ENCODE measurements at regions not wholly inside any gene's neighbourhood (a gene's known extent, or its start where the extent isn't known, plus 50 kb on each side); places are given as distances from the start of the nearest gene placed in this dataset.

- intact Hi-C loops (cut with DNase I): no loop called here
- TF ChIP-seq CTCF (IDR thresholded peaks at IDR 0.05): no peak
- DNase-seq (no peak), ATAC-seq (no peak)
- no peaks in the 10 kb centered on the region for H3K9me3 ChIP-seq
- peaks cover 8% of the 10 kb centered on the region for H3K4me1 ChIP-seq
- no peaks in the 10 kb centered on the region for H3K36me3 ChIP-seq
- no peak overlapping the region for H3K4me3 ChIP-seq
- H3K27ac ChIP-seq: no peak overlapping the region
- no peaks in the 10 kb centered on the region for H3K27me3 ChIP-seq (ENCODE audit: low read depth)
These were observed 467.4 kb downstream of the TYW1 start for GRCh38 chr7:67463983-67464382.

DNA sequence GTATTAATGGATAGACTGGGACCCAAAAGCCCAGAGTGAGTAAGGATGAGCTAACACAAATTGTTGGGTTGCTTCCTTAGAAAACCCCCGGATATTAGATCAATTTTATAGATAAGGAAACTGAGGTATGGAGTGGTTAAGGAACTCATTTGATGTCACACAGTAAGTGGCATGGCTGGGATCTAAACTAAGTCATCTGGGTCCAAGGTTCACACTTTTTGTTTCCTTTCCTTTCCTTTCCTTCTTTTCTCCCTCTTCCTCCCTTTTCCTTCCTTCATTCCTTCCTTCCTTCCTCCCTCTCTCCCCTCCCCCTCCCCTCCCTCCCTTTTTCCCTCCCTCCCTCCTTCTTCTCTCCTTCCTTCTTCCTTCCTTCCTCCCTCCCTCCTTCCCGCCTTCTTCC, 469.5 kb downstream of the TYW1 start:
- intact Hi-C loops (cut with DNase I): no loop called here
- ATAC-seq (no peak), DNase-seq (no peak)
- Histone ChIP-seq H3K4me1 (peaks cover 8% of the 10 kb centered on the region), H3K4me3 (no peak overlapping the region), H3K36me3 (no peaks in the 10 kb centered on the region), H3K9me3 (no peaks in the 10 kb centered on the region), H3K27me3 (ENCODE audit: low read depth) (no peaks in the 10 kb centered on the region), H3K27ac (no peak overlapping the region)
- no peak for TF ChIP-seq CTCF (IDR thresholded peaks at IDR 0.05)

GRCh38 chr7:67470256-67470751, 473.7 kb downstream of the TYW1 start:
- Histone ChIP-seq H3K27me3 (ENCODE audit: low read depth) (no peaks in the 10 kb centered on the region), H3K9me3 (no peaks in the 10 kb centered on the region), H3K4me1 (no peaks in the 10 kb centered on the region), H3K36me3 (no peaks in the 10 kb centered on the region), H3K27ac (no peak overlapping the region), H3K4me3 (no peak overlapping the region)
- no peak for DNase-seq
- TF ChIP-seq CTCF (IDR thresholded peaks at IDR 0.05): no peak
- intact Hi-C loops (cut with DNase I): no loop called here
- peak in 1 of 2 donors; percentile 50 for ATAC-seq

DNA sequence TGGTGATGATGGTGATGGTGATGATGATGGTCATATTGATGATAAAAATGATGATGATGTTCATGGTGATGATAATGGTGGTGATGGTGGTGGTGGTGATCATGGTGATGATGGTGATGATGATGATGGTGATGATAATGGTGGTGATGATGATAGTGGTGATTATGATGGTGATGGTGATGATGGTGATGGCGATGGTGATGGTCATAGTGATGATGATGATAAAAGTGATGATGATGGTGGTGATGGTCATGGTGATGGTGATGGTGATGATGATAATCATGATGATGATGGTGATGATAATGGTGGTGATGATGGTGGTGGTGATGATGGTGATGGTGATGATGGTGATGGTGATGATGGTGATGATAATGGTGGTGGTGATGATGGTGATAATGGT, 478.7 kb downstream of the TYW1 start:
- ATAC-seq: no peak
- no peaks in the 10 kb centered on the region for H3K4me1 ChIP-seq
- H3K36me3 ChIP-seq: no peaks in the 10 kb centered on the region
- intact Hi-C loops (cut with DNase I): no loop called here
- H3K4me3 ChIP-seq: no peak overlapping the region
- no peak for DNase-seq
- H3K27me3 ChIP-seq (ENCODE audit: low read depth): no peaks in the 10 kb centered on the region
- no peaks in the 10 kb centered on the region for H3K9me3 ChIP-seq
- no peak overlapping the region for H3K27ac ChIP-seq
- TF ChIP-seq CTCF (IDR thresholded peaks at IDR 0.05): no peak

DNA sequence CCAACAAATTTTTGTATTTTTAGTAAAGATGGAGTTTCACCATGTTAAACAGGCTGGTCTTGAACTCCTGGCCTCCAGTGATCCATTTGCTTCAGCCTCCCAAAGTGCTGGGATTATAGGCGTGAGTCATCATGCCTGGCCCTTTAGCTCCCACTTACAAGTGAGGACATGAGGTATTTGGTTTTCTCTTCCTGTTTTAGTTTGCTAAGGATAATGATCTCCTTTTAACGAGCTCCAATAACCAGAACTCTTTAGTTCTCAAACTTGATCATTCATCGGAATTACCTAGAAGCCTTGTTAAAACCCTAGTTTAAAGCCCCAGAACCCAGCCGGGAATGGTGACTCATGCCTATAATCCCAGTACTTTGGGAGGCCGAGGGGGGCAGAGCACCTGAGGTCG, 481.4 kb downstream of the TYW1 start:
- no peak overlapping the region for H3K27ac ChIP-seq
- intact Hi-C loops (cut with DNase I): no loop called here
- no peak overlapping the region for H3K4me3 ChIP-seq
- no peaks in the 10 kb centered on the region for H3K4me1 ChIP-seq
- no peaks in the 10 kb centered on the region for H3K27me3 ChIP-seq (ENCODE audit: low read depth)
- no peaks in the 10 kb centered on the region for H3K9me3 ChIP-seq
- ATAC-seq (no peak), DNase-seq (no peak)
- TF ChIP-seq CTCF (IDR thresholded peaks at IDR 0.05): no peak
- H3K36me3 ChIP-seq: no peaks in the 10 kb centered on the region

- intact Hi-C loops (cut with DNase I): no loop called here
- peak; percentile 58 to 63 for ATAC-seq
- Histone ChIP-seq H3K27ac (no peak overlapping the region), H3K4me3 (peak overlapping the region; percentile 35), H3K36me3 (no peaks in the 10 kb centered on the region), H3K4me1 (peaks cover 12% of the 10 kb centered on the region), H3K27me3 (ENCODE audit: low read depth) (no peaks in the 10 kb centered on the region), H3K9me3 (no peaks in the 10 kb centered on the region)
- TF ChIP-seq CTCF (IDR thresholded peaks at IDR 0.05): peak; percentile 78
- DNase-seq: no peak
These were observed 487.7 kb downstream of the TYW1 start for GRCh38 chr7:67484244-67484751.

Measured in lower lobe of right lung (tissue), 2 donors.